Astrocyte of the spinal cord (primary cell): ENCODE measurements at regions not wholly inside any gene's neighbourhood (a gene's known extent, or its start where the extent isn't known, plus 50 kb on each side); places are given as distances from the start of the nearest gene placed in this dataset.

Experiments
- DNase-seq: peaks from one replicate; pipeline ENCODE4 v3.0.0; 2011; ENCODE audit warnings: low read depth, low spot score
- H3K4me3 ChIP-seq: 2 replicates; pipeline ENCODE4 v1.5.1; 2011; ENCODE audit warnings: low read depth, mild to moderate bottlenecking, low read length, moderate library complexity
- in situ Hi-C: cut with HindIII; loops from 2 replicates; pipeline ENCODE4 v1.10.0; 2017; ENCODE audit warnings: low sequenced_read_pairs
- TF ChIP-seq, protein P1 (sequence below): IDR thresholded peaks from 2 replicates; pipeline ENCODE4 v1.5.1; 2012; ENCODE audit warnings: low read depth, mild to moderate bottlenecking, low read length, inconsistent platforms

DNA sequence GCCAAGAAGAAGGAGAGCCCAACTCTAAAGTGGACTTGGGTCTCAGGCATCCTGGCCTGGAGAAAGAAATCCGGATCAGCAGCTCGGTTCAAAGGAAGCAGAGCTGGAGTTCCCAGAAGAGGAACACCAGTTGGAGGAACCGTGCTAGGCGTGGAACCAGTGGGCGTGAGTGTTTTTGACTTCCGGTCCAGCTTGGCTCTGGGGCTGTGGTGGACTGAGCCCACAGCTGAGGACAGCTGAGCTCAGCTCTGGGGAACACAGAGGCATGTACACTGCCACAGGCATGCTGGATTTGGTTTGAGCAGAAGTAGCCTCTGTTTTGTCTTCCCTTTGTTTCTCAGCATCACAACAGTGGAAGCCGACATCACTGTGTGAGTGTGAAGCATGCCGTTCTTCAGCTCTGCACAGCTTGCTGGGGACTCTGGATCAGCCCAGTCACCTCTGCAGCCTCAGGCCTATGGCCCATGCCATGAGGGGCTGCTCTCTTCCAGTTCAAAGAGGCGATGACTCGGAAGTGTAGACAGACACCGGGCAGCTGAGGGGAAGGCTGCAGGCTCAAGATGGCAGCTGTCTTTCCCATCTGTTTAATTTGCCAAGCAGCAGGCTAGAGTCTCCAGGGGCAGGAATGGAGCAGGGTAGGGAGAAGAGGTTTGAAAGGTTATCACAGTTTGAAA, 185.8 kb upstream of the UBE3A start:
- DNase-seq, result no peak
- in situ Hi-C loops, result no loop called here
- H3K4me3 ChIP-seq, result no peak overlapping the region
- TF ChIP-seq, protein P1, sequence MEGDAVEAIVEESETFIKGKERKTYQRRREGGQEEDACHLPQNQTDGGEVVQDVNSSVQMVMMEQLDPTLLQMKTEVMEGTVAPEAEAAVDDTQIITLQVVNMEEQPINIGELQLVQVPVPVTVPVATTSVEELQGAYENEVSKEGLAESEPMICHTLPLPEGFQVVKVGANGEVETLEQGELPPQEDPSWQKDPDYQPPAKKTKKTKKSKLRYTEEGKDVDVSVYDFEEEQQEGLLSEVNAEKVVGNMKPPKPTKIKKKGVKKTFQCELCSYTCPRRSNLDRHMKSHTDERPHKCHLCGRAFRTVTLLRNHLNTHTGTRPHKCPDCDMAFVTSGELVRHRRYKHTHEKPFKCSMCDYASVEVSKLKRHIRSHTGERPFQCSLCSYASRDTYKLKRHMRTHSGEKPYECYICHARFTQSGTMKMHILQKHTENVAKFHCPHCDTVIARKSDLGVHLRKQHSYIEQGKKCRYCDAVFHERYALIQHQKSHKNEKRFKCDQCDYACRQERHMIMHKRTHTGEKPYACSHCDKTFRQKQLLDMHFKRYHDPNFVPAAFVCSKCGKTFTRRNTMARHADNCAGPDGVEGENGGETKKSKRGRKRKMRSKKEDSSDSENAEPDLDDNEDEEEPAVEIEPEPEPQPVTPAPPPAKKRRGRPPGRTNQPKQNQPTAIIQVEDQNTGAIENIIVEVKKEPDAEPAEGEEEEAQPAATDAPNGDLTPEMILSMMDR, result no peak

DNA sequence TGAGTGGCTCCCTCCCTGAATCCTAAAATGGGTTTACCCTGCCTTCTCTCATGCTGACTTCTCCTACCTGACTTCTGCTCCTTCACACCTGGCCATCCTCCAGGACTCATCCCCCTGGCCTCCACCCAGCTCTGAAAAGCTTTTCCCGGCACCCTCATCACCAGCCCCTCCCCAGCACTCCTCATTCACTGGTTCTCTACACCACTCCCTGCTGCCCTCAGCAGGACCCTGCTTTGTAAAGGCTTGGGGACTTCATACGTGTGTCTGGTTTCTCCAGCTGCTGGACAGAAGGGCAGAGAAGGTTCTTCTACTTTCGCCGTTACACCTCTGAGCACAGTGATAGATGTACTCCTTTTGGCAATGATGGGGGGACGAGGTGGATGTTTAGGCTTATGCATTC, 184.9 kb upstream of the UBE3A start:
- in situ Hi-C loops, result no loop called here
- TF ChIP-seq, protein P1, result no peak
- no peak for DNase-seq
- no peak overlapping the region for H3K4me3 ChIP-seq

DNA sequence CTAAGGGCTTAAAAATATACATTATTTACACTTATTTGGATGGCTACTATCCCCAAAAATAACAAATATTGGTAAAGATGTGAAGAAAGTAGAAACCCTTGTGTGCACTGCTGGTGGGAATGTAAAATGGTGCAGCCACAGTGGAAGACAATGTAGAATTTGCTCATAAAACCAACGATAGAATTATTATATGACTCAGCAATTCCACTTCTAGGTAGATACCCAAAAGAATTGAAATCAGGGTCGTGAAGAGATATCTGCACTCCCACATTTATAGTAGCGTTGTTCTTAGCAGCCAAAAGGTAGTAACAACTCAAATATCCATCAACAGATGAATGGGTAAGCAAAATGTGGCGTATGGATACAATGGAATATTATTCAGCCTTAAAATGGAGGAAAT, 181.6 kb upstream of the UBE3A start:
- TF ChIP-seq, protein P1, result no peak
- DNase-seq, result no peak
- H3K4me3 ChIP-seq, result no peak overlapping the region
- in situ Hi-C loops, result no loop called here

DNA sequence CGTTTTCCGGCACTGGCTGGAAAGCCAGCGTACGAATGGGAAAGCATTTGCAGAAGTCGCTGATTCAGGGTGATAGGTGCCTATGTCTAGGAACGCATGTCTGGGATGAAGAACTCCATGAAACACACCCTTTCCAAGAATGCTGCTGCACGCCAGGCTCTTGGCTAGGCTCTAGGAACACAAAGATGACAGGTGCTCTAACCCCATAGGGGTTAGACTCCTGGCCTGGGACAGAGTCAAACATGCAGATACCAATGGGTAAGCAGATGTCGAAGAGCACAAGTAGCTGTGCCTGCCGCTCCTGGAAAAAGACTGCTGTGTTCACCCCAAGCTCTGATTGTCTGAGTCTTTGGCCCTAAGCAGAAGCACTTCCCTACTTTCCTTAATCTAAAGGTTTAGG, 180.9 kb upstream of the UBE3A start:
- TF ChIP-seq, protein P1, result no peak
- in situ Hi-C loops, result no loop called here
- no peak for DNase-seq

DNA sequence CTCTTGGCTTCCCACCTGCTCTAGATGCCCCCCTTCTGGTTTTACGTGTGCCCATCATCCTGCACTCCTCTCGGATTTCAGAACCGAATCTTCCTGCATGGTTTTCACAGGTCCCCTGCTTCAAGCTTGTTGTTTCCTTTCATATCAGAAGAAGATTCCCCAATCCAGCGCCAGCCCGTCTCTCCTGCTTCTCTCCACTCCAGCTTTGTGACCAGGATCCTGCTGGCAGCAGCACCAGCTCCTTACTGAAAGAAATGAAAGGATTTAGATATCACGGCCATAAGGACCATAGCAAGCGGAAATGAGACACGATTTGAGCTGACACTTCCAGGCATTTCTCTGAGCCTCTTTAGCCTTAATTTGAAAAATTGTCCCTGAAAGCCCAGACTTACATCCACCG, 180.3 kb upstream of the UBE3A start:
- H3K4me3 ChIP-seq, result no peak overlapping the region
- in situ Hi-C loops, result no loop called here
- DNase-seq, result no peak
- TF ChIP-seq, protein P1, result no peak

More for the DNA sequence above, 180.9 kb upstream of the UBE3A start:
- H3K4me3 ChIP-seq, result no peak overlapping the region

DNA sequence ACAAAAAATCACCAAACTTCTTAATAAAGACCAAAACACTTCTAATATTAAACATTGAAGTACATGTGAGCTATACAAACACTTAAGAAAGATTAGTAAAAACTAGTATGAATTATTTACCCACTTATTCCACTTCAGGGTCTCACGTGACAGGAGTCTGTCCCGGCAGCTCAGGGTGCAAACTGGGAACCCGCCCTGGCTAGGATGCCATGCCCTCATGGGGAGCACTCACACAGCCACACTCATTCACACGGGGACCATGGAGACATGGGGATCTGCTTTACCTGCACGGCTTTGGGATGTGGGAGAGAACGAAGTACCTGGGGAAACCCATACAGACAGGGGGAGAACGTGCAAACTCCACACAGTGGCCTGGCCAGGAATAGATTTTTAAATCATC, 179.3 kb upstream of the UBE3A start:
- no peak for DNase-seq
- in situ Hi-C loops, result no loop called here
- no peak overlapping the region for H3K4me3 ChIP-seq
- TF ChIP-seq, protein P1, result no peak
